GM18517 (cell line): ENCODE measurements at regions not wholly inside any gene's neighbourhood (a gene's known extent, or its start where the extent isn't known, plus 50 kb on each side); places are given as distances from the start of the nearest gene placed in this dataset.

Source experiments
- ATAC-seq: cut with Tn5 transposase; IDR thresholded peaks from one replicate; pipeline ENCODE4 v1.9.1; 2021; ENCODE audit warnings: mild to moderate bottlenecking, moderate library complexity; ENCODE audit not compliant: unreplicated experiment

DNA sequence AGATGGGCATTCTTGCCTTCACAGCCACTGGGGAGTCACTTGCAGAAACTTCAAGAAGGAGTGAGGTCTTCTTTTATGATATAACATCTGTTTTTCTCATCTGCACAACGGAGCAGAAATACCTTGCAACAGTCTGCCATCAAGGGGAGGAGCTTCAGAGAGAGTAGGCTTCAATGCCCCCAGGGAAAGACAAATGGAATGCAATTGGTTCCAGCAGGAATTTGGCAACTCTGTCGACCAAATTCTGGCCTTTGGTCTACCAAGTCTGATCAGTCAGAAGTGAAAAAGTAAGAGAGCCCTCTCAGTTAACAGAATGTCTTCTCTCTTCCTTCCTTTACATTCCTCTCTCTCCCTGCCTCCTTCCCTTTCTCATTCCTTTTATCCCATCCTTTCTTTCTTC lies 229.3 kb downstream of the IDS start:
- no peak for ATAC-seq

DNA sequence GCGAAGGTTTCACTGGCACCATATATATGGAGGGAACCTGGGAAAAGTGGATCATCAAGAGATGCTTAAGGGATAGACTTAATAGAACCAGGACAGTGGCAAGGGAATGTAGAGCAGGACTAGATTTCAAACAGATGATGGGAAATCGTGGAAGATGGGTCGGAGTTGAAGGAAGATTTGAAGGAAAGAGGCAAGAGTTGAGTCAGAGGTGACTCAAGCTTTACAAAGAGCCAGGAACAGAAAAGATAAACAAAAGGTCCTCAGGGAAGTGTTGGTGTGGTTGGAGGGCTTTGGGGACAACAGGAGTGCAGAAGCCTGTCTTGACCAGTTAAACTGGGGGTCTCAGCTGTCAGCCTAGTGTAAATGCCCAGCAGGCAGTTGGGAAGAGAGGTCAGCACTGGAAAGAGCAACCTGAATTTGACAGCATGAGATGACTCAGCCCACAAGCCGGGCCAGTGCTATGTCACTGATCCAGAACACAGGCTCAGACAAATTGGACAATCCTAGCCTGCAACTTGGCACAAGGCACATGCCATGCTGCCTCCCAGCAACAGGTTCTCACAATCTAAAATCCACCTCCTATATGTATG lies 230.5 kb downstream of the IDS start:
- no peak for ATAC-seq

DNA sequence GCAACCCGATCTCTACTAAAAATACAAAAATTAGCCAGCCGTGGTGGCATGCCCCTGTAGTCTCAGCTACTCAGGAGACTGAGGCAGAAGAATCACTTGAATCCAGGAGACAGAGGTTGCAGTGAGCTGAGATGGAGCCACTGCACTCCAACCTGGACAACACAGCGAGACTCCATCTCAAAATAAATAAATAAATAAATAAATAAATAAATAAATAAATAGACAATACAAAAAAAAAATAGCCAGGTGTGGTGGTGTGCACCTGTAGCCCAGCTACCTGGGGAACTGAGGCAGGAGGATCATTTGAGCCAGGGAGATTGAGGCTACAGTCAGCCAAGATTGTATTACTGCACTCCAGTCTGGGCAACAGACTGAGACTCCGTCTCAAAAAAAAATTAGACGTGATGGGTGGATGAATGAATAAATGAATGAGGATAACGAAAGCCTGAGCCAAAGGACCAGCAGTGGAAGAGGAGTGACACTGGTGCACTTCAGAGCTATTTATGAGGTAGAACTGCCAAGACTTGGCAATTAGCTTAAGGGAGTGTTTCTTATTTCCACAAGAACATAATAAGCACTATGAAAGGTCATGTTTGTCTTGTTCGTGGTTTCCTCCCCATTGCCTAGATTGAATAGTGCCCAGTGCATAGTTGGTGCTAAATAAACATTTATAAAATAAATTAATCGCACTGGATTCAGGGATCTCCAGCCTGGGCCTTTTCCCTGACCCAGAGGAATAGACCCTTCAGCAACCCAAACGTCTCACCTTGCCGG lies 232.2 kb downstream of the IDS start:
- ATAC-seq = no peak

DNA sequence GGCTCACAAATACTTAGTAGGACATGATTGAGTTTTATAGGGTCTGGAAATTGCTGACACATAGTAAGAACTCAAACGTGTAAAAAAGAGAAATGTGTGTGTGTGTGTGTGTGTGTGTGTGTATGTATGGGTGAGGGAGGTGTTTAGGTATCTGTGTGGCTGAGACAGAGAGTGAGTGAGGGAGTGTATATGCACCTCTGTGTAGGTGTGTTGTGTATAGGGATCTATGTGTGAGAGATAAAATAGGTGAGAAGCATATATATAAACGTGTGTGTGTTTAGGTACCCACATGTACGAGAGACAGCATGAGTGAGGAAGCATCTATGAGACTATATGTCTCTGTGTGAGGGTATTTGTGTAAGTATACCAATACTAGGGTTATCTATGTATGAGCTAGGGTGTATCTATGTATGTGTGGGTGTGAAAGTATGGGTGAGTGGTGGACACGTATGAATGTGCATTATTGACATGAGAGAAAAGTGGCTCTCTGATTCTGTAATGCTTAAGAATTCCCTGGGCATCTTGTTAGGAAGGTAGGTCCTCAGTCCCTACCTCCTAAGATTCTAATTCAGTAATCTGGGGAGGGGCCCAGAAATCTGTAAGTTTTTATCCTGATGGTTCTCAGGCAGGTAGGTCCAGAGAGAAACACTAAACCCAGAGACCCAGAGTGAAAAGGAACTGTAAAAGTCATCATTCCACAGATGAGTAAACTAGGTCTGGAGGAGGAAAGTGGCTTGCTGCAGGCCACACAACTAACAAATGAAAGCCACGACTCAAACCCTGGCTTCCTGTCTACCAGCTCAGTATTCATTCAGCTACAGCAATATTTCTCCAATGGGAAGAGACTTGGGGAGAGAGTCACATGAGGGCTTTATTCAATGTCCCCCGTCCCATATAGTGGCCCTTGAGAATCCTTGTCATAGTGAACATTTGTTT lies 237.0 kb downstream of the IDS start:
- ATAC-seq = peak; percentile 48

DNA sequence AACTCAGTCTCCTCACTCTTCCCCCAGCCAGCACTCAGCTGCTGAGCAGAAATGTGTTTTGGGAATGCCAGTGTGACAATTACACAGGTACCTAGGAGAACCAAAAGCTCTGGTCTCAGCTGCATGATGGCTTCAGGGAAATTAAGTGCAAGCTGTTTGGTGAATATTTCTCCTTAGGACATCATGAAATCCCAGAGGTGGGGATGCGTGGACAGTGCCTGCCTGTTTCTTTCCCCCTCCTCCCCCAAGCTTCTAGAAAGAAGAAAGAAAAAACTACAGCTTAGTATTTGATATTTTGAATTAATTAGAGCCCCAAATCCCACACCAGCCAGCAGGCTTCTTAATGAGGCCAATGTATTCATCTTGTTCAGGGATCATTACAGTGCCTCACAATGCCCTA lies 243.0 kb downstream of the IDS start:
- ATAC-seq = no peak

DNA sequence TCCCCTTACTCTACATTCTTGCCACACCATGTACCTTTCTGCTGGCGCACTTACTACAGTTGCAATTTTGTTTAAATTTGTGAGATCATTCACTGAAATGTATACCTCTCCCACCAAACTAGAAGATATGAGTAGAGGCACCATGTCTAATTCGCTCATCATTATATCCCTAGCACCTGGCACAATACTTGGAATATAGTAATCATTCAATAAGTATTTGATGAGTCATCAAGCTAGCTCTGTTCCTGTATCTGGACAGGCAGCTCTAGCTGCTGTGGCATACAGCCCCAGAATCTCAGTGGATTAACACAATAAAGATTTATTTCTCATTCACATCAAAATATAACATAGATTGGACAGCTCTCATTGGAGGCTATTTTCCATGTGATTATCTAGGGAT lies 245.9 kb downstream of the IDS start:
- no peak for ATAC-seq

DNA sequence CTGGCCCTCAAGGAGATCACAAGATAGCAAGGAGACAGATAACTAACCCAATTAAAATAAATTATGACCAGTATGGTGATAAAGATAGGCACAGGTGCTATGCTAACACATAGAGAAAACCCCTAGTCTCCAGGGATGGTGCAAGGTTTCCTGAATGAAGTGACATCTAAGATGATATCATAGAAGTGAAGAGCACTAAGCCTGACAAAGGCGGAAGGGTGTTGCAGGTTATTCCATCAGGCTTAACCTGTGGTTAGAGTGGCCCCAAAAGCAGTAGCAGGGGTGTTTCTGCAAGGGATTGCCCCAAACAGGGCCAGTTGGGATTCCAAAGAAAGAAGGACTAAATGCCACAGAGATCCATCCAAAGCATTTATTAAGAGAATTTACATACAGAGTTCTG lies 249.2 kb downstream of the IDS start:
- ATAC-seq = no peak

DNA sequence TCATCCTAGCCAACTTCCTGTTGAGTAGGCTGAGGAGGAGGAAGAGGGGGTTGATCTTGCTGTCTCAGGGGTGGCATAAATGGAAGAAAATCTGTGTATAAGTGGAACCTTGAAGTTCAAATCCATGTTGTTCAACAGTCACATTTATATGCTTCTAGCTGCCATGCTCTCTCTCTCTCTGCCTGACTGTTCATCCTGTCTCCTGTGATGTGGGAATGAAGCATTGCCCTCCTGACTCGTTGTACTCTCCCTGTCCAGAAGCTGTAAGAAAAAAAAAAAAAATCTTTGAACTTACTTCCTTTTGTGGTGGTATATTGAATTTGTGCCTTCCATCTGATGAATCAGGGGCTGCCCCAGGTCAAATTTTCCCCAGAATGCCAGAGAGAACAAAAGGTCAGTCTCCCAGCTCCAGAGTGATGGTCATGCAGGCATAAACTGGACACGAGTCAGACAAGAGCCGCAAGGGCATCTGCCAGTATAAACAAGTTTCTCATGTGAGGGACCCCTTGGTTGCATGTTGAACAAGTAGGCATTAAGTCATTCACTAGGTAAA lies 257.0 kb downstream of the IDS start:
- no peak for ATAC-seq

DNA sequence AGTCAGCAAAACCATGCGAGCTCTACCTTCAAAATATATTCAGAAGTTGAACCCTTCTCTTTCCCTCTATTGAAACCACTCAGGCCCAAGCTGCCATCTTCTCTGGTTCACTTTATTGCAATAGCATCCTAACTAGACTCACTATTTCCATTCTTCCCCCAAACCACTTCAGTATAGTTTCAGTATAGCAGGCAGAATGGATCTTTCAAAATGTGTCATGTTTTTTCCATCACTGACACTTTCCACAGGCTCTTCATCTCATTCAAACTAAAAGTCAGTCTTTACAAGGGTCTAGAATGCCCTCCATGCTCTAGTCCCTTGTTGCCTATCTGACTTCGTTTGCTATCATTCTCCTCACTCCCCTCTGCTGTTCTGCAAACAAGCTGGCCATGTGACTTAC lies 274.4 kb downstream of the IDS start:
- no peak for ATAC-seq

DNA sequence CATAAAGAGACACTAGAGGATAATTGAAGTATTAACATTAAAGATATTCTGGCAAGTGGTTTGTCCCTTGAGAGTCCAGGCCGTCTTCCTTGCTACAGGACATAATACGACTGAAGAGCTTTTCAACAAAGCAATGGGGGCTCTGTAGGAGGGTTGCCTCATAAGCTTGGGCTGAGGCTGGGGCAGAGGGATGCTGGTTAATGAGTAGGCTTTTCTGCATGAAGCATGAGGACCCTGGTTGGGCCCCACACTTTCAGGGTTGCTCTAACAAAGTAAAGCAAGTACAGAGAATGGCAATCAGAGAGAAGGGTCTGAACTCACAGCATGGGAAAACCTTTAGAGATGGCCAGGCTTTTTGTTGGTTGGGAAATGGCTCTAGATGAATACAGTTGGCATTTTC lies 281.3 kb downstream of the IDS start:
- ATAC-seq = no peak

DNA sequence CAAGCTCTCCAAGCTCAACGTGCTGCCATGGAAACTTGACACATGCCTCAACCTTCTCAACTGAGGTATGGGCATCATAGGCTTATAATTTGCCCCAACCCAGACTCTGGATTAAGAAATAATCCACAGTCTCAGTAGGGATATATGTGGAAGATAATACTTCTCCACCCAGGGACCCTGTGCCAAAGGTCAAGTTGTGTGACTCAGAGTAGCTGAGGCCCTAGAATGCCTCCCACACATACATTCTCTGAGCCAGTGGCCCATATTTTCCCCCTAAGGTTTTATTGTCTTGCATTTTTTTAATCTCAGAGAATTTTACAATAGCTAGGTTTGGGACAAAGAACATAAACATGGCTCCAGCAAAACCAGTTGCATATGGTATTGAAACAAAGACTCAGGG lies 283.1 kb downstream of the IDS start:
- ATAC-seq = no peak

DNA sequence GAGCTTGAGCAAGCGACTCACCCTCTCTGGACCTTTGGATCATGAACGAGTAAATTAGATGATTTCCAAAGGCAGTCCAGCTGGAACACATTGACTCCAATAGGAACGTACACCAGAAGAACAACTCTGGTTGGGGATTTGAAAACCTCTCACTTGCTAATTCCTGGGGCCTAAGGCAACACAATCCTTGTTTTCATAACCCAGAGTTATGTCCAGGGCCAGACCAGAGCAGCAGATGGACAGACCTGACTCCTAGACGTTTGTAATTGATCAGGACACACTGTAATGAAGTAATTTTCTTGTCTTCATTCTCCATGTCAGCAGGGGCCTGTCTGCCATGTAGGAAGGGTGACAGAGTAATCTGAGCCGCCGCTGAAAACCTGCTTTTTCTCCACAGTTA lies 283.9 kb downstream of the IDS start:
- ATAC-seq = no peak

DNA sequence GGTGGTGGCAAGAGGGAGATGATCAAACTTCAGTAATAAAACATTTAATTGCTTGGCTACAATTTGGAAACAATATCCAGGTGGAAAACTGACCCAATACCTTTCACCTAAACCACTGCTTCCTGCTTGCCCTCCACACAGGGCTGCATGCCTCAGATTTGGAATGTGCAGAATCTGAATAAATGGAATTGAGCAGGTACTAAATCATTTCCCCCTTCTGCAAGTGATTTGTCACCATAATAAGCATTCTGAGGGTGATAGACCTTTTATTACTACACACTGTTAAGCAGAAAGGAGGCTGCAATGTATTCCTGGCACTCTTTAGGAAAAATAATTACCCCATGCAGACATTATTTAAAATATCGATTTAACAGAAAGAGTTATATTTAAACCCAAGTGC lies 291.8 kb downstream of the IDS start:
- no peak for ATAC-seq

DNA sequence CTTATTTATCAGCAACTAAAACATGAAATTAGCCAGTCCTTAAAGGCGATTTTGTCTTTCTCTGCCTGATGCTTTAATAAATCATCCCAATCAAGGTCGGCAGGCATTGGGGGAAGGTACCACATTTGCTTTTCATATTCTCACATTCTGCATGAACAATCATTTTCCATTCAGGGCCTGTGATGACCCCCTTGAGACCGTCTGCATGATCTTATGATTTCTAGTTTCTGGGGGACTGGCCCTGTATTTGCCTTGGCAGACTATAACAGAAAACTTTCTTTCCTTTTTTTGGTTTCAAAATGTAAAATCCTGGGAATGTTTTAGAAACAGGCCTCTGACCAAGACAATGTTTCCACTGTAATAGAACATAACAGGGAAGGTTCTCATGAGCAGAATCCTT lies 296.8 kb downstream of the IDS start:
- ATAC-seq = no peak

DNA sequence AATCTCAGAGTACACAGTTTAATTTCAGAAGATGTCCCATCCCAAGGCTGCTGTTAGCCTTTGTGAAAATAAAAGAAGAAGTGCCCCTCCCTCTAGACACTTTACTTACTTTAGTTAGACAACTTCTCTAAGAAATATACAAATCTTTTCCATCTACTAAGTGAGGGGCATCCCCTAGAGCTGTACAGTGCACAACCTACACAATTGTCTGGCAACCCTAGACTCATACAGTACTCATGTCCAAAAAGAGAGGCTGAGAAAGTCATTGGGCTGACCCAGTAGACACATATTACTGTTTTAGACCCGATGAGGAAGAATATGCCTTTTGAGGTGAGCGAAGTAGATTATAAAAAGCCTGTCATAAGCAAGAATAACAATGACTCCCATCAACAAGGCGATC lies 297.6 kb downstream of the IDS start:
- ATAC-seq = no peak

DNA sequence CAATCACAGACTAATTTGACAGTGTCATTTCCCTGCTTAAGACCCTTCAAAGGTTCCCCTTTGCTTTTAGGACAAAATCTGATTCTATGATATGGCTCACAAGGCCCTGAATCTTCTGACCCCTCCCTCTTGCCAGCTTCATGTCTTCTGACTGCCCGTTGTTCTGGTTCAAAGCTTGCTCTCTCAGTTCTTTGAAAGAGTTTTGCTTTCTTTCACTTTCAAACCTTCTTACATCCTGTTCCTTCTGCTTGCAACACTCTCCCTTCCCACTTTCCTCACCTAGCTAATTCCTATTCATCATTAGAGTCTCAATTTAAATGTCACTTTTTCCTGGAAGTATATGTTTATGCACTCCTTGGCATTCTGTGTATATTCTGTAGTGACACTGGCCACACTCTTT lies 299.2 kb downstream of the IDS start:
- ATAC-seq = peak; percentile 67

DNA sequence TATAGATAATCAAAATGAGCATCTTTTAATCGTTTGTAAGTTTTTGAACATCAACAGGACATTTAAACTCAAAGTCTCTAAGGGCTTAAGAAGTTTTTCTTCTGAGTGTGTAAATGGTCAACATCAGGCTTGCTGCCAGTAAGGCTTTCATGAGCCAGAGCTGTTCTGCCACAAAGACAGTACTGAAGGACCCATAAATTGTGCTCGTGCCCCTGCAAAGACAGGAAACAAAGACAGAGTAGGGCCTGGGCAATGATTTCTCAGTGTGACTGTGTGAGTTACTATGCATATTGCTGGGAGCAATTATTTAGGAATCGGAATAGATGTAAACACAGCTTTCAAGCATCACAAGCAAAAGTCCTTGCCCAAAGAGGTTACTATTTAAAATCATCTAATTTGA lies 300.0 kb downstream of the IDS start:
- no peak for ATAC-seq

DNA sequence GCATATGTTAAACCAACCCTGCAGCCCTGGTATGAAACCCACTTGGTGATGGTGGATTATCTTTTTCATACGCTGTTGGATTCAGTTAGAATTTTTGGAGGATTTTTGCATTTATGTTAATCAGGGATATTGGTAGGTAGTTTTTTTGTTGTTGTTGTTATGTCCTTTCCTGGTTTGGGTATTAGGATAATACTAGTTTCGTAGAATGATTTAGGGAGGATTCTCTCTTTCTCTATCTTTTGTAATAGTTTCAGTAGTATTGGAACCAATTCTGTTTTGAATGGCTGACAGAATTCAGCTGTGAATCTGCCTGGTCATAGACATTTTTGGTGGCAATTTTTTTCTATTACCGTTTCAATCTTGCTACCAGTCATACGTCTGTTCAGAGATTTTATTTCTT lies 305.4 kb downstream of the IDS start:
- ATAC-seq = no peak

DNA sequence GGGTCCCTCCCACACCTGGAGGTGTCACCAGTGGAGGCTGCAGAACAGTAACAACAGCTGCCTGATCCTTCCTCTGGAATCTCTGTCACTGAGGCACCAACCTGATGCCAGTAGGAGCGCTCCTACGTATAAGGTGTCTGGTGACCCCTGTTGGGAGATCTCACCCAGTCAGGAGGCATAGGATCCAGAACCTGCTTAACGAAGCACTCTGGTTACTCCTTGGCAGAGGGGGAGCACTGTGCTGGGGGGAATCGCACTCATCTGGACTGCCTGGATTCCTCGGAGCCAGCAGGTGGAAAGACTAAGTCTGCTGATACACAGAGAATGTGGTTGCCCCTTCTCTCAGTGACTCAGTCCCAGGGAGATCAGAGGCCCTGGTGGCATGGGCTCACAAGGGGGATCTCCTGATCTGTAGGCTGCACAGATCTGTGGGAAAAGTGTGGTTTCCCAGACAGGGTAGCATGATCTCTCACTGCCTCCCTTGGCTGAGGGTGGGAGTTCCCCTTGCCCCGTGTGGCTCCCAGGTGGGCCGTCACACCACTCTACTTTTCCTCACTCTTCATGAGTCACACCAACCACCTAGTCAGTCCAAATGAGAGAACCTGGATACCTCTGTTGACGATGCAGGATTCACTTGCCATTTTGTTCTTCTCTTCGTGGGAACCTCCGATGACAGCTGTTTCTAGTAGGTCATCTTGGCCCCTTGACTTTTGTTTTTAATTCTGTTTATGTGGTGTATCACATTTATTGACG lies 305.9 kb downstream of the IDS start:
- ATAC-seq = peak; percentile 62

DNA sequence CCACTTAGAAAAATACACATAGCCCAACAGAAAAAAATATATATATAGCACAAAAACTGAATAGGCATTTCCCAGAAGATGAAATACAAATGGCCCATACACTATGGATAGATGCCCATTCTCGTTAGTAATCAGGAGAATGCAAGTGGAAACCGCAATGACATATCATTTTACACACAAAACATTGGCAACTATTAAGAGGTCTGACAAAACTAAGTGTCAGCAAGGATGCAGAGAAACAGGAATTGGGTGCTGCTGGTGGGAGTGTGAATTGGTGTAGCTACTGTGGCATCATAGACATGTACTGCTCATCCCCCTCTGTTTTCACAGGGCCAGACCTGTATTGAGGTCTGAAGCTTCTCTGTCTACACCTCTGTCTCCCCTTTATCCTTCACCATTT lies 320.0 kb downstream of the IDS start:
- no peak for ATAC-seq
